KMS-11 (cell line): ENCODE measurements at regions not wholly inside any gene's neighbourhood (a gene's known extent, or its start where the extent isn't known, plus 50 kb on each side); places are given as distances from the start of the nearest gene placed in this dataset.
"Not testable (repeated sequence)": the region's sequence is repeated elsewhere in the genome, so short reads cannot be mapped to it uniquely, and the experiment has no call there.

Experiments used
- H2AFZ ChIP-seq: fragments of 200-600 bp; sonication (generic); 2 replicates; pipeline ENCODE4 v1.6.1; 2016; ENCODE audit warnings: antibody characterized with exemption, mixed run types, low read depth
- H3K27ac ChIP-seq: fragments of 200-600 bp; sonication (generic); 2 replicates; pipeline ENCODE4 v1.6.1; 2016; ENCODE audit warnings: mild to moderate bottlenecking, mixed run types
- H3K27me3 ChIP-seq: fragments of 200-600 bp; sonication (generic); 2 replicates; pipeline ENCODE4 v1.6.1; 2017; ENCODE audit warnings: mild to moderate bottlenecking, low read depth, mixed run types, moderate library complexity; ENCODE audit not compliant: insufficient read depth
- H3K36me3 ChIP-seq: fragments of 200-600 bp; sonication (generic); 2 replicates; pipeline ENCODE4 v1.6.1; 2017; ENCODE audit warnings: mild to moderate bottlenecking, mixed run types; ENCODE audit not compliant: insufficient read depth
- H3K4me1 ChIP-seq: fragments of 200-600 bp; sonication (generic); 2 replicates; pipeline ENCODE4 v1.6.1; 2016; ENCODE audit warnings: mild to moderate bottlenecking, low read depth, mixed run types; ENCODE audit not compliant: poor library complexity, severe bottlenecking
- H3K4me2 ChIP-seq: fragments of 200-600 bp; sonication (generic); 2 replicates; pipeline ENCODE4 v1.7.0; 2016; ENCODE audit warnings: mild to moderate bottlenecking, mixed run types
- H3K4me3 ChIP-seq: fragments of 200-600 bp; sonication (generic); IDR thresholded peaks from 2 replicates; pipeline ENCODE4 v1.6.1; 2017; ENCODE audit warnings: low read depth, low read length, mixed read lengths; ENCODE audit not compliant: insufficient read depth
- H3K79me2 ChIP-seq: fragments of 200-600 bp; sonication (generic); 2 replicates; pipeline ENCODE4 v1.6.1; 2016; ENCODE audit warnings: low read depth, mixed run types; ENCODE audit not compliant: insufficient read depth
- H3K9ac ChIP-seq: fragments of 200-600 bp; sonication (generic); 2 replicates; pipeline ENCODE4 v1.6.1; 2016; ENCODE audit warnings: mild to moderate bottlenecking, mixed run types
- H4K20me1 ChIP-seq: fragments of 200-600 bp; sonication (generic); 2 replicates; pipeline ENCODE4 v1.6.1; 2016; ENCODE audit warnings: mild to moderate bottlenecking, mixed run types; ENCODE audit not compliant: insufficient read depth
- CTCF ChIP-seq: fragments of 200-600 bp; sonication (generic); conservative IDR thresholded peaks from 2 replicates; pipeline ENCODE4 v1.6.1; 2017; ENCODE audit warnings: low read depth, mild to moderate bottlenecking, antibody characterized with exemption, low read length, moderate library complexity, mixed read lengths

GRCh38 chr17:36690190-36690589 lies 88.8 kb downstream of the MRM1 start:
- Histone ChIP-seq H3K36me3 (no peaks in the 10 kb centered on the region), H4K20me1 (no peaks in the 10 kb centered on the region), H3K27me3 (no peaks in the 10 kb centered on the region; the same call in 1 of the 2 replicates), H3K27ac (no peak overlapping the region), H3K4me3 (no peak overlapping the region), H3K4me1 (no peaks in the 10 kb centered on the region), H3K79me2 (no peaks in the 10 kb centered on the region), H3K4me2 (no peak overlapping the region), H3K9ac (no peak overlapping the region), H2AFZ (no peak overlapping the region)
- TF ChIP-seq CTCF, result no peak

- Histone ChIP-seq H3K79me2 (no peaks in the 10 kb centered on the region), H3K4me1 (no peaks in the 10 kb centered on the region), H2AFZ (no peak overlapping the region), H3K9ac (no peak overlapping the region), H3K4me3 (no peak overlapping the region), H4K20me1 (no peaks in the 10 kb centered on the region), H3K27me3 (no peaks in the 10 kb centered on the region; the same call in 1 of the 2 replicates), H3K4me2 (no peak overlapping the region), H3K27ac (no peak overlapping the region), H3K36me3 (no peaks in the 10 kb centered on the region)
- no peak for TF ChIP-seq CTCF
These were observed 90.2 kb downstream of the MRM1 start for GRCh38 chr17:36691606-36692005.

- H3K27me3 ChIP-seq, result no peaks in the 10 kb centered on the region; the same call in 1 of the 2 replicates
- no peak overlapping the region for H3K9ac ChIP-seq
- H3K4me2 ChIP-seq, result no peak overlapping the region
These were observed 93.7 kb downstream of the MRM1 start for GRCh38 chr17:36695082-36695481.

GRCh38 chr17:36695710-36696109 lies 94.3 kb downstream of the MRM1 start:
- H3K9ac ChIP-seq, H3K79me2 ChIP-seq, H3K4me3 ChIP-seq, H3K27ac ChIP-seq, H4K20me1 ChIP-seq, H3K27me3 ChIP-seq, H3K4me2 ChIP-seq, H2AFZ ChIP-seq, H3K4me1 ChIP-seq, H3K36me3 ChIP-seq: not testable (repeated sequence)

More at GRCh38 chr17:36695082-36695481, 93.7 kb downstream of the MRM1 start:
- Histone ChIP-seq H4K20me1 (no peaks in the 10 kb centered on the region), H2AFZ (no peak overlapping the region), H3K36me3 (no peaks in the 10 kb centered on the region), H3K4me3 (no peak overlapping the region), H3K79me2 (no peaks in the 10 kb centered on the region), H3K4me1 (no peaks in the 10 kb centered on the region), H3K27ac (no peak overlapping the region)
- TF ChIP-seq CTCF, result no peak

GRCh38 chr17:36696805-36697204 lies 95.4 kb downstream of the MRM1 start:
- no peak for TF ChIP-seq CTCF
- Histone ChIP-seq H3K27ac (no peak overlapping the region), H3K4me3 (no peak overlapping the region), H4K20me1 (no peaks in the 10 kb centered on the region), H3K4me1 (no peaks in the 10 kb centered on the region), H3K79me2 (no peaks in the 10 kb centered on the region), H2AFZ (no peak overlapping the region), H3K9ac (no peak overlapping the region), H3K27me3 (no peaks in the 10 kb centered on the region; the same call in 1 of the 2 replicates), H3K4me2 (no peak overlapping the region), H3K36me3 (no peaks in the 10 kb centered on the region)
